WERI-Rb-1 (cell line): ENCODE measurements at regions not wholly inside any gene's neighbourhood (a gene's known extent, or its start where the extent isn't known, plus 50 kb on each side); places are given as distances from the start of the nearest gene placed in this dataset.

Source experiments
- DNase-seq: peaks from one replicate; pipeline ENCODE4 v3.0.0-alpha.2; 2020
- H3K27ac ChIP-seq: fragments of 250-450 bp; sonication (Bioruptor Pico); 2 replicates; pipeline ENCODE4 v1.5.1; 2020; ENCODE audit warnings: mild to moderate bottlenecking, moderate library complexity
- H3K27me3 ChIP-seq: fragments of 250-450 bp; sonication (Bioruptor Pico); 2 replicates; pipeline ENCODE4 v1.5.1; 2021; ENCODE audit warnings: mild to moderate bottlenecking, low read depth, moderate library complexity; ENCODE audit not compliant: insufficient read depth, severe bottlenecking
- H3K36me3 ChIP-seq: fragments of 250-450 bp; sonication (Bioruptor Pico); 2 replicates; pipeline ENCODE4 v1.5.1; 2020; ENCODE audit warnings: mild to moderate bottlenecking, moderate library complexity
- H3K4me3 ChIP-seq: 2 replicates; pipeline ENCODE4 v1.5.1; 2011; ENCODE audit warnings: low read depth, mild to moderate bottlenecking, control low read depth, low read length
- H3K9me3 ChIP-seq: fragments of 250-450 bp; sonication (Bioruptor Pico); 2 replicates; pipeline ENCODE4 v1.5.1; 2021; ENCODE audit warnings: mild to moderate bottlenecking, moderate library complexity; ENCODE audit not compliant: severe bottlenecking
- CTCF ChIP-seq: IDR thresholded peaks from 2 replicates; pipeline ENCODE4 v1.5.1; 2011; ENCODE audit warnings: low read depth, mild to moderate bottlenecking, control low read depth, inconsistent platforms, low read length

GRCh38 chr13:80400865-80401426 is 60.0 kb upstream of the SPRY2 start:
- Histone ChIP-seq H3K4me3 (no peak overlapping the region), H3K27me3 (no peaks in the 10 kb centered on the region), H3K36me3 (no peaks in the 10 kb centered on the region), H3K9me3 (no peaks in the 10 kb centered on the region), H3K27ac (no peak overlapping the region)
- no peak for DNase-seq
- no peak for TF ChIP-seq CTCF

GRCh38 chr13:80400164-80400864 is 59.4 kb upstream of the SPRY2 start:
- DNase-seq: no peak
- TF ChIP-seq CTCF: no peak
- no peak overlapping the region for H3K4me3 ChIP-seq
- no peaks in the 10 kb centered on the region for H3K36me3 ChIP-seq
- H3K27me3 ChIP-seq: no peaks in the 10 kb centered on the region
- no peak overlapping the region for H3K27ac ChIP-seq
- no peaks in the 10 kb centered on the region for H3K9me3 ChIP-seq

GRCh38 chr13:80399340-80400163 is 58.6 kb upstream of the SPRY2 start:
- H3K27ac ChIP-seq: no peak overlapping the region
- TF ChIP-seq CTCF: no peak
- no peaks in the 10 kb centered on the region for H3K9me3 ChIP-seq
- no peak overlapping the region for H3K4me3 ChIP-seq
- H3K36me3 ChIP-seq: no peaks in the 10 kb centered on the region
- no peaks in the 10 kb centered on the region for H3K27me3 ChIP-seq
- no peak for DNase-seq
